ENCODE measurements at regions not wholly inside any gene's neighbourhood (a gene's known extent, or its start where the extent isn't known, plus 50 kb on each side); places are given as distances from the start of the nearest gene placed in this dataset.
"Not testable (repeated sequence)": the region's sequence is repeated elsewhere in the genome, so short reads cannot be mapped to it uniquely, and the experiment has no call there.

GRCh38 chr11:21975242-21975641 is 217.6 kb upstream of the ANO5 start:
- H3K36me3 Mint-ChIP-seq: no peaks in the 10 kb centered on the region
- H3K4me1 Mint-ChIP-seq: no peaks in the 10 kb centered on the region
- DNase-seq (ENCODE audit: low spot score in 2 of 2) (no peak), ATAC-seq (no peak)
- no peak overlapping the region for H3K27ac Mint-ChIP-seq
- no peak overlapping the region for H3K4me3 Mint-ChIP-seq
- H3K9me3 Mint-ChIP-seq: peaks cover 10% of the 10 kb centered on the region

- Mint-ChIP-seq H3K4me1 (no peaks in the 10 kb centered on the region), H3K4me3 (no peak overlapping the region), H3K36me3 (no peaks in the 10 kb centered on the region), H3K9me3 (peaks cover 7% of the 10 kb centered on the region), H3K27ac (no peak overlapping the region)
- ATAC-seq (no peak), DNase-seq (ENCODE audit: low spot score in 2 of 2) (no peak)
Measured at GRCh38 chr11:21976210-21976609, 216.7 kb upstream of the ANO5 start.

GRCh38 chr11:21983431-21983830 is 209.5 kb upstream of the ANO5 start:
- Mint-ChIP-seq H3K4me1 (no peaks in the 10 kb centered on the region), H3K36me3 (no peaks in the 10 kb centered on the region), H3K4me3 (no peak overlapping the region), H3K27ac (no peak overlapping the region), H3K9me3 (peaks cover 2% of the 10 kb centered on the region)
- no peak for ATAC-seq
- DNase-seq (ENCODE audit: low spot score in 2 of 2): no peak

GRCh38 chr11:21986361-21986760 is 206.5 kb upstream of the ANO5 start:
- no peaks in the 10 kb centered on the region for H3K4me1 Mint-ChIP-seq

GRCh38 chr11:21987261-21987660 is 205.6 kb upstream of the ANO5 start:
- no peak overlapping the region for H3K27ac Mint-ChIP-seq
- peaks cover 2% of the 10 kb centered on the region for H3K9me3 Mint-ChIP-seq
- no peaks in the 10 kb centered on the region for H3K36me3 Mint-ChIP-seq
- no peak for DNase-seq (ENCODE audit: low spot score in 2 of 2)
- no peaks in the 10 kb centered on the region for H3K4me1 Mint-ChIP-seq
- ATAC-seq: no peak
- no peak overlapping the region for H3K4me3 Mint-ChIP-seq

More at GRCh38 chr11:21986361-21986760, 206.5 kb upstream of the ANO5 start:
- Mint-ChIP-seq H3K4me3 (no peak overlapping the region), H3K9me3 (peaks cover 2% of the 10 kb centered on the region), H3K36me3 (no peaks in the 10 kb centered on the region), H3K27ac (no peak overlapping the region)
- DNase-seq (ENCODE audit: low spot score in 2 of 2) (no peak), ATAC-seq (no peak)

GRCh38 chr11:21988477-21988876 is 204.4 kb upstream of the ANO5 start:
- ATAC-seq: no peak
- H3K4me3 Mint-ChIP-seq: no peak overlapping the region
- H3K27ac Mint-ChIP-seq: no peak overlapping the region
- H3K4me1 Mint-ChIP-seq: no peaks in the 10 kb centered on the region
- DNase-seq (ENCODE audit: low spot score in 2 of 2): no peak
- no peaks in the 10 kb centered on the region for H3K36me3 Mint-ChIP-seq
- H3K9me3 Mint-ChIP-seq: peaks cover 4% of the 10 kb centered on the region

- not testable (repeated sequence) for H3K36me3 Mint-ChIP-seq; ATAC-seq; H3K4me1 Mint-ChIP-seq; DNase-seq (ENCODE audit: low spot score in 2 of 2); H3K4me3 Mint-ChIP-seq; H3K27ac Mint-ChIP-seq
- H3K9me3 Mint-ChIP-seq: peaks cover 12% of the 10 kb centered on the region
Measured at GRCh38 chr11:22001803-22002202, 191.1 kb upstream of the ANO5 start.

GRCh38 chr11:22006901-22007300 is 186.0 kb upstream of the ANO5 start:
- H3K4me1 Mint-ChIP-seq: no peaks in the 10 kb centered on the region
- H3K9me3 Mint-ChIP-seq: peaks cover 6% of the 10 kb centered on the region
- no peak overlapping the region for H3K4me3 Mint-ChIP-seq
- DNase-seq (ENCODE audit: low spot score in 2 of 2): no peak
- H3K36me3 Mint-ChIP-seq: no peaks in the 10 kb centered on the region
- no peak overlapping the region for H3K27ac Mint-ChIP-seq
- no peak for ATAC-seq

- no peak for ATAC-seq
- Mint-ChIP-seq H3K27ac (no peak overlapping the region), H3K36me3 (no peaks in the 10 kb centered on the region), H3K9me3 (peaks cover 20% of the 10 kb centered on the region), H3K4me3 (no peak overlapping the region), H3K4me1 (no peaks in the 10 kb centered on the region)
- DNase-seq (ENCODE audit: low spot score in 2 of 2): no peak
Measured at GRCh38 chr11:22031791-22032190, 161.1 kb upstream of the ANO5 start.

- DNase-seq (ENCODE audit: low spot score in 2 of 2) (no peak), ATAC-seq (no peak)
- H3K27ac Mint-ChIP-seq: no peak overlapping the region
- no peaks in the 10 kb centered on the region for H3K4me1 Mint-ChIP-seq
- no peak overlapping the region for H3K4me3 Mint-ChIP-seq
- H3K36me3 Mint-ChIP-seq: no peaks in the 10 kb centered on the region
- H3K9me3 Mint-ChIP-seq: peaks cover 23% of the 10 kb centered on the region
Measured at GRCh38 chr11:22037505-22037904, 155.4 kb upstream of the ANO5 start.

- Mint-ChIP-seq H3K9me3 (peaks cover 16% of the 10 kb centered on the region), H3K36me3 (no peaks in the 10 kb centered on the region), H3K4me1 (no peaks in the 10 kb centered on the region), H3K27ac (no peak overlapping the region), H3K4me3 (no peak overlapping the region)
- ATAC-seq: no peak
- DNase-seq (ENCODE audit: low spot score in 2 of 2): no peak
Measured at GRCh38 chr11:22041039-22041438, 151.8 kb upstream of the ANO5 start.

GRCh38 chr11:22042081-22042480 is 150.8 kb upstream of the ANO5 start:
- Mint-ChIP-seq H3K9me3 (peaks cover 12% of the 10 kb centered on the region), H3K4me1 (no peaks in the 10 kb centered on the region), H3K36me3 (no peaks in the 10 kb centered on the region), H3K27ac (no peak overlapping the region), H3K4me3 (no peak overlapping the region)
- DNase-seq (ENCODE audit: low spot score in 2 of 2) (no peak), ATAC-seq (no peak)

GRCh38 chr11:22044126-22044525 is 148.8 kb upstream of the ANO5 start:
- DNase-seq (ENCODE audit: low spot score in 2 of 2): no peak
- ATAC-seq: no peak
- no peak overlapping the region for H3K4me3 Mint-ChIP-seq
- H3K27ac Mint-ChIP-seq: no peak overlapping the region
- peaks cover 11% of the 10 kb centered on the region for H3K9me3 Mint-ChIP-seq
- H3K4me1 Mint-ChIP-seq: no peaks in the 10 kb centered on the region
- no peaks in the 10 kb centered on the region for H3K36me3 Mint-ChIP-seq

- peaks cover 20% of the 10 kb centered on the region for H3K9me3 Mint-ChIP-seq
- no peaks in the 10 kb centered on the region for H3K4me1 Mint-ChIP-seq
- H3K4me3 Mint-ChIP-seq: no peak overlapping the region
- ATAC-seq (no peak), DNase-seq (ENCODE audit: low spot score in 2 of 2) (no peak)
- no peak overlapping the region for H3K27ac Mint-ChIP-seq
- no peaks in the 10 kb centered on the region for H3K36me3 Mint-ChIP-seq
Measured at GRCh38 chr11:22049276-22049675, 143.6 kb upstream of the ANO5 start.

GRCh38 chr11:22065472-22065871 is 127.4 kb upstream of the ANO5 start:
- Mint-ChIP-seq H3K36me3 (no peaks in the 10 kb centered on the region), H3K4me1 (no peaks in the 10 kb centered on the region), H3K4me3 (no peak overlapping the region), H3K27ac (no peak overlapping the region), H3K9me3 (peaks cover 23% of the 10 kb centered on the region)
- no peak for ATAC-seq
- DNase-seq (ENCODE audit: low spot score in 2 of 2): no peak

GRCh38 chr11:22069844-22070243 is 123.0 kb upstream of the ANO5 start:
- no peaks in the 10 kb centered on the region for H3K4me1 Mint-ChIP-seq
- peaks cover 23% of the 10 kb centered on the region for H3K9me3 Mint-ChIP-seq
- H3K4me3 Mint-ChIP-seq: no peak overlapping the region
- DNase-seq (ENCODE audit: low spot score in 2 of 2): no peak
- H3K36me3 Mint-ChIP-seq: no peaks in the 10 kb centered on the region
- no peak overlapping the region for H3K27ac Mint-ChIP-seq
- ATAC-seq: no peak

GRCh38 chr11:22076271-22076930 is 116.5 kb upstream of the ANO5 start:
- H3K4me3 Mint-ChIP-seq: no peak overlapping the region
- no peak for ATAC-seq
- H3K4me1 Mint-ChIP-seq: no peaks in the 10 kb centered on the region
- H3K36me3 Mint-ChIP-seq: no peaks in the 10 kb centered on the region
- H3K9me3 Mint-ChIP-seq: peaks cover 17% of the 10 kb centered on the region
- DNase-seq (ENCODE audit: low spot score in 2 of 2): no peak
- no peak overlapping the region for H3K27ac Mint-ChIP-seq
